GM19240 (cell line): ENCODE measurements at regions not wholly inside any gene's neighbourhood (a gene's known extent, or its start where the extent isn't known, plus 50 kb on each side); places are given as distances from the start of the nearest gene placed in this dataset.

ENCODE experiments used
- DNase-seq: peaks from one replicate; pipeline ENCODE4 v3.0.0; 2011; ENCODE audit warnings: low spot score; ENCODE audit not compliant: insufficient read length

- DNase-seq: no peak
These were observed 266.0 kb upstream of the BTBD3 start for GRCh38 chr20:11651647-11652046.

DNA sequence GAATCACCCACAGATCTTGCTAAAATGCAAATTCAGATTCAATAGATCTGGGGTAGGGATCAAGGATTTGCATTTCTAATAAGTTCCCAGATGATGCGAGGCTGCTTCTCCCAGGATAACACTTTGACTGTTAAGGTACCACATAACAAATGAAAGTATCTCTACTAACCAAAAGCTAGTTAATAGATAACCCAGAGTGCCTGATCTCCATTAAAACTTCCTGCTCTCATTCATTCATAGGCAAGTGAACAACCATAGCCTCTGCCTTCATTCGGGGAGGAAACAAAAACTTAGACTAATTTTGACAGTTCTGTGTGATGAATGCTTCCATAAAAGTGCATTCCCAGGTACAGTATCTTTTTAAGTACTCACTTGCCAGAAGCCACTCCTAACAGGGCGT lies 265.6 kb upstream of the BTBD3 start:
- DNase-seq: no peak

- no peak for DNase-seq
These were observed 262.9 kb upstream of the BTBD3 start for GRCh38 chr20:11654766-11655165.

DNA sequence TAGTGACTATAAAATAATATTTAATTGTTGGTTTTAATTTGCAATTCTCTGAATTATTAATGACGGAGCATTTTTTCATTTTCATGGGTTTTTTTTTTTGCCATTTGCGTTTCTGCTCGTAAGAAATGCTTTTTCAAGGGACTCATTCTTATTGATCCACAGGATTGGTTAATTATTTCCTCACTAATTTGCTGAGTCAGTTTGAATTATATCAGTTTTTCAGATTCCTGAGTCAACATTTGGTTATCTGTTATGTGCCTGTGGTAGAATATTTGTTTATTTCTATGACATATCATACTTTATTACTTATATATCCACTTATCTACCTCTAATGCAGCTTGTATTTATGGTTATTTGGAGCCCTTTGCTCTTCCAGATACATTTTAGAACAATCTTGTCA lies 257.0 kb upstream of the BTBD3 start:
- DNase-seq: no peak

- no peak for DNase-seq
These were observed 246.6 kb upstream of the BTBD3 start for GRCh38 chr20:11671015-11671511.

- no peak for DNase-seq
These were observed 244.7 kb upstream of the BTBD3 start for GRCh38 chr20:11672959-11673358.

GRCh38 chr20:11675920-11676629 lies 241.6 kb upstream of the BTBD3 start:
- no peak for DNase-seq

DNA sequence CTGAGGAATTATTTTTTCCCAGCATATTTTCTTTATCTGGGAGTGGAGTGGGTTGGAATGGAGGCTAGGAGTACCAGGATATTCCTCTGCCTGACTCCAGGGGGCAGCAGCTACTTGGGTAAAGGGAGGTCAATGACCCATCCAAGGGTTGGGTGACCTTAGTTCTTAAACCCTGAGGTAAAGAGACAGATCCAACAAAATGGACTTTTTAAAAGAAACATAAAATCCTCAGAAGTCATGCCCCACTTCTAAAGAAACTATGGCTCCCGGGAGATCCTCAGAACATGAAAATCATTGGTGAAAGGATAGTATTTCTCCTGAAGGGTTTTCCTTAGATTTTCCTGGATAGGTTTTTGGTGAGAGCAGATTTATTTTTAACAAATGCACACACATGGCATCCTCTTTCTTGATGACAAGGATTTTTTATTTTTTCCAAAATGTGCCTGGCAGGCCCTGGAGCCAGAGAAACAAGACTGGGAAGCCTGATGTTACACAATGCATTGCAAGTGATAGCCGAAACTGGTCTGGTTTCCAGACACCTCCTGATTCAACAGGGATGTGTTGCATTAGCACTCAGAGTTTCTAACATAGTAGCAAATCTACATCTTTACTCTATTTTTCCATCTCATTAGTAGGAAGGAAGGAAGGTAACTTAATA lies 240.9 kb upstream of the BTBD3 start:
- no peak for DNase-seq

- no peak for DNase-seq
These were observed 240.3 kb upstream of the BTBD3 start for GRCh38 chr20:11677428-11677827.

GRCh38 chr20:11677836-11678235 lies 239.9 kb upstream of the BTBD3 start:
- DNase-seq: no peak

- DNase-seq: no peak
These were observed 235.4 kb upstream of the BTBD3 start for GRCh38 chr20:11682285-11682684.

DNA sequence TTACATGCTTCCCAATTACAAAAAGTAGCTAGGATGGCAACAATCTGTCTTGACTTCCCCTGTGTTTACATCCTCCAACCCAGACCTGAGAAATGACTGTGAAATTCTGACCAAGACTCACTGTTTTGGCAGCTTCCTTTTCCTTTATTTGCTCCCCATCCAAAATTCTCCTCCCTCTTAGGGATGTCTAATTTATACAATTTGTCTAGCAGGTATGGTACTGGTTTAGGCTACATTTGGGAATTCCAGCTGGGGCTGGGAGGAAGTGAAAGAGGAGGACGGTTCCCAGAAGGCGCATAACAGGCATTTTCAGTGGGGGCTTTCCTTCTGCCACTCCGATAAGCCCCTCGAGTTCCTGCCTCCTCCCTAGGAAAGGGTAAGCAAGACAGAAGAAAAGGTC lies 231.5 kb upstream of the BTBD3 start:
- no peak for DNase-seq

DNA sequence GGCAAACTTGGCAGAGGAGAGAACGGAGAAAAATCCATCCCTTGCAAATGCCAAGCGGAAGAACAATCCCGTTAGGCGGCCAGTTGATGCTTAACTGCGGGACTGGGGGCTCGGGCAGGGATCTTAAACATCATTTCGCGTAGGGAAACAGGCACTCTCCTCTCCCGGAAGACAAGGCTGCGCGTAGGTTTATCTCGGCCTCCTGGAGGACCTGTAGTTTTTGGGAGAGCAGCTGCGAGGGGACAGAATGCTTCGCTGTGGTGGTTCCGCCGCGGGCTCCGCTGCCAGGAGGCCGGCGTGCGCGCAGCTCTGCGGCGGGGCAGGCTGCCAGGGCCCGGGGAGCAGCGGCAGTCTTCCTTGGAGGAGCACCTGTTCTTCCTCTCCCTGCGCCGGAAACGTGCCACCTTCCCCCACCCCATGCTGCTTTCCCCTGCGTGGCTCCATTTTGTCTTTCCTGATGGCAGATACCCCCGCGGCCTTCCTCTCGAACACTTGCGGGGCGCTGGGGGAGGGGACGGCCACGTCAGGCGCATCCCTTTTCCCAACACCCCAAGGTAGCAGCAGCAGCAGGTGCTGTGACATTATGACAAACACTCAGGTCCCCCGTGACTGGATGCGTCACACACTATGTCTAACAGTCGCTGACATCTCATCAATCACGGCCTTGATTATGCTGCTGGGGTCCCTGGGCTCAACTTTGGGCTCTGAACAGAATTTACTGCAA lies 230.7 kb upstream of the BTBD3 start:
- no peak for DNase-seq

GRCh38 chr20:11687546-11688292 lies 230.0 kb upstream of the BTBD3 start:
- DNase-seq: no peak

DNA sequence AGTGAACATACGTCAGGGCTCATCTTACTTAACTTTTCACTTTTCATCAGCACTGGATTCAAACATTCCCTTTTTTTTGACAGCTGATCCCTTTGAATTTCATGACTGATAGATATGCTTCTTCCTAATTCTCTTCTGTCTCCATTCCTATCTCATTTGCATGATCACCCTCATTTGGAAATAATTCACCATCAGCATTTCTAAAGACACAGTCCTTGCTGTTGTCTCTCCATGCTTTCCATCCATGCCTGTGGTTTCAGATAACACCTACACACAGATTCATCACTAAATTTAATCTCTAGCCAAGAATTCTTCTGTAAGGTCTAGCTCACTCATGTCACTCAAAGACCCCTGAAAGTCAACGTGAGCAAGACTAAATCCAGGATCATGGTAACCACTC lies 228.4 kb upstream of the BTBD3 start:
- no peak for DNase-seq

- DNase-seq: no peak
These were observed 225.9 kb upstream of the BTBD3 start for GRCh38 chr20:11691766-11692165.

- no peak for DNase-seq
These were observed 225.1 kb upstream of the BTBD3 start for GRCh38 chr20:11692567-11692966.

DNA sequence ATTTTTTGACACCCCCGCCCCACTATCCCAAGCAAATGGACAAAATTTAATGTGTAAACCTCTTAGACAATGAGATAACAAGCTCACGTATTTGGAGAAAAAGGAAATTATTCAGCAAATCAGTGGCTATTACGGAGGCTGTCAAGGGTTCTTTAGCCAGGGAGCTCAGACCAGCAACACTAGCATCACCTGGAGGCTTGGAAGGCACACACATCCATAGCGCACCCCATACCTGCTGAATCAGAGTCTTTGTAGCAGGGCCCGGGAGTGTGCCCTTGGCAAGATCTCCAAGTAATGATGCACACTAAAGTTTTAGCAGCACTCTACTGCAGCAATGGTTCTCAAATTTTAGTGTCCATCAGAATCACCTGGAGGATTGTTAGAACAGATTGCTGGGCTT lies 223.2 kb upstream of the BTBD3 start:
- no peak for DNase-seq

- no peak for DNase-seq
These were observed 220.6 kb upstream of the BTBD3 start for GRCh38 chr20:11697055-11697454.

GRCh38 chr20:11697646-11698045 lies 220.0 kb upstream of the BTBD3 start:
- no peak for DNase-seq

DNA sequence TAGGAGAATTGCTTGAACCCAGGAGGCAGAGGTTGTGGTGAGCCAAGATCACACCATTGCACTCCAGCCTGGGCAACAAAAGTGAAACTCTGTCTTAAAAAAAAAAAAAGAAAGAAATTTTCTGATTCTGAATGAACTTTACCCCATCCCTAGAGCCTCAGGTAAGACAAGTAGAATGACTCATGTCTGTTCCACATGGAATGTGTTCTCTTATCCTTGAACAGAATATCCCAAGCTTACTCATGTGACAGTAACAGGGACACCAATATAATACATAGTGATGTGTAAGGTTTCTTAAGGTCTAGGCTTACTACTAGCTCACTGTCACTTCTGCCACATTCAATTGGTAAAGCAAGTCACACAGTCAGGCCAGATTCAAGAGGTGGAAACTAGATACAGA lies 219.6 kb upstream of the BTBD3 start:
- DNase-seq: no peak

DNA sequence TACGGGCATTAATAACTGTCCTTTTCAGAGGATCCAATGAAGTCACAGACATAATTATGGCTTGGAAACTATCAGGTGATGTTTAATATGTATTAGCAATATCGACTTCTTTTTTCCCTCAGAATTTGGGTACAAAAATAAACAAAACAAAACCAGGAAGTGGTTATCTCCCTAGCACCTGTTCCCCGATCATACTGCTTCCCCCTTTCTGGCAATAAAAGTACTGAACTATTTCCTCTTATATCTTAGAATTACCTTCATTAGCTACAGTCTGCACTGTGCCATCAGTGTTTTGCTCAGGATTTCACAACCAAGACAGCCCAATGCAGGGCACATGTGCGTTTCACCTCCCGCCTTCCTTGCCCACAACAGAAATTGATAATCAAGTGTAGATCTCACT lies 216.9 kb upstream of the BTBD3 start:
- no peak for DNase-seq
